ENCODE measurements at regions not wholly inside any gene's neighbourhood (a gene's known extent, or its start where the extent isn't known, plus 50 kb on each side); places are given as distances from the start of the nearest gene placed in this dataset.
"Not testable (repeated sequence)": the region's sequence is repeated elsewhere in the genome, so short reads cannot be mapped to it uniquely, and the experiment has no call there.

- DNase-seq (ENCODE audit: low read depth in 1 of 2, low spot score in 1 of 2); in situ Hi-C loops (cut with HindIII; ENCODE audit: low pct_unique_long_range_greater_than_20kb, low sequenced_read_pairs): not testable (repeated sequence)
Measured at GRCh38 chr9:65566018-65566417, 109.7 kb upstream of the ZNG1E start.

DNA sequence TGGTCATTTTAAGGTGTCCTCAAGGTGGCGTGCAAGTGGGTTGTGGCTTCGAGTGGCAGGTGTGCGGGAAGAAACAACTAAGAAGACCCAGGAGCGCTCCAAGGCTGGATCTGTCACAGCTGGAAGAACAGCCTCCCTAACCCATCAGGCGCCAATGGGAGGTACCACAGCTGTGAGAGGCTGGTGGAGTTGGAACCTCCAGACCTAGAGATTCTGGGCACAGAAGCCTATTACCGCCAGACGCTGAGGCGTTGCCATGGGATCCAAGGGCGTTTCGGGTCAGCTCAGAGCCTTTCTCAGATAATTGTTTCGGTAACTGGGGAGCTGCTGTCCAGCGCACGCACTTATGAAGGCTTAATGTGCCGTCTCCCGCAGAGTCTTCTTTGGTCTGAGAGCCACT is 156.7 kb upstream of the ZNG1E start:
- DNase-seq (ENCODE audit: low read depth in 1 of 2, low spot score in 1 of 2); in situ Hi-C loops (cut with HindIII; ENCODE audit: low pct_unique_long_range_greater_than_20kb, low sequenced_read_pairs): not testable (repeated sequence)

GRCh38 chr9:65514465-65514864 is 161.3 kb upstream of the ZNG1E start:
- DNase-seq (ENCODE audit: low read depth in 1 of 2, low spot score in 1 of 2); in situ Hi-C loops (cut with HindIII; ENCODE audit: low pct_unique_long_range_greater_than_20kb, low sequenced_read_pairs): not testable (repeated sequence)

GRCh38 chr9:65507897-65508296 is 167.8 kb upstream of the ZNG1E start:
- DNase-seq (ENCODE audit: low read depth in 1 of 2, low spot score in 1 of 2); in situ Hi-C loops (cut with HindIII; ENCODE audit: low pct_unique_long_range_greater_than_20kb, low sequenced_read_pairs): not testable (repeated sequence)

DNA sequence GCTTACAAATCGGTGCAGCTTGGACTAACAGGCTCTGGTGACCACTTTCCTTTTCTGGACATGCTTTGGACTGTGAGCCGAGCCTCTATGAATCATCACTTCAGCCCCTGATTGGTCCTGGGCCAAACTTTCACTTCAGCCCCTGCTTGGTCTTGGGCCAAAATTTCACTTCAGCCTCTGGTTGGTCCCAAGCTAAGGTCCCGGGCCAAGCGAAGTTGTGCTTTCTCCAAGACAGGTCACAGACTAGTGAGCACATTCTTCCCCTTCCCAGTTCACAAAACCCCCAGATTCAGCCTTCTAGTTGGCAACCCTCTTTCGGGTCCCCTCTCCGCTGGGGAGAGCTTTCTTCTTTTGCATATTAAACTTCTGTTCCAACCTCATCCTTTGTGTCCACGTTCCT is 171.0 kb upstream of the ZNG1E start:
- DNase-seq (ENCODE audit: low read depth in 1 of 2, low spot score in 1 of 2); in situ Hi-C loops (cut with HindIII; ENCODE audit: low pct_unique_long_range_greater_than_20kb, low sequenced_read_pairs): not testable (repeated sequence)

DNA sequence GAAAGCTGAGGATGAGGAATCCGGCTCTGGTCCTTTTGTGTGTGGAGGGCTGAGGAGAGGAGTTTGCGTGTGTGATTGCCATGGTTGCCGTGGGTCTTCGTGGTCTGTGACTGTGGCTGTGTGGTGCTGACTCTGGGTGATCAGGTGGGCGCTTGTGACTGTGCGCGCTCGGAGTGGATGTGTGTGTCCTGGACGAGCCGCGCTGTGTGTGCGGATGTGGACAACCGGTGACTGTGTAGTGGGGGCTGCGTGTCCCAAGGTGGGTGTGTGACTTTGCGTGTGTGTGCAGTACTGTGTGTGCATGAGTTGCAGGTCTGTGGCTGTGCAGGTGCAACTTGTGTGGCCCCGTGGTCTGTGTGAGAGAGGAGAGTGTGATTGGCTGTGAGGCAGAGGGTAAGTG is 172.0 kb upstream of the ZNG1E start:
- DNase-seq (ENCODE audit: low read depth in 1 of 2, low spot score in 1 of 2); in situ Hi-C loops (cut with HindIII; ENCODE audit: low pct_unique_long_range_greater_than_20kb, low sequenced_read_pairs): not testable (repeated sequence)

DNA sequence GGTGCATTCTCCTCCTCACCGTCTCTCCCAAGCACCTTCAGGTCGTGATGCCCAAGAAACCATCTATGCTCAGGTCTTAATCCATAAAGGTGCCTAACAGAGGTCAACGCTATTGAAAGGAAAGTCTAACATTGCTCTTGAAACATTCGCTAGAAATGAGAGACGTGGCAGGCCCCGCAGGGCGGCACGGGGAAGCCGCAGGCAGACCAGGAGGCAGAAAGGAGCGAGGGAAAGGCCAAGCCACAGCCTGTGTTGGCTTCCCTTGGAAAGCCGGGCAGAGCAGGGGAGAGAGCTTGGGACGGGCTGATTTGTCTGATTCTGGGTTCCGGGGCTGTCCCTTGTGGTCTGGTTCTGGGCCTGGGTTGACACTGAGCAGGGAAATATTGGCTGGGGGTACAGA is 192.8 kb upstream of the ZNG1E start:
- DNase-seq (ENCODE audit: low read depth in 1 of 2, low spot score in 1 of 2); in situ Hi-C loops (cut with HindIII; ENCODE audit: low pct_unique_long_range_greater_than_20kb, low sequenced_read_pairs): not testable (repeated sequence)

- DNase-seq (ENCODE audit: low read depth in 1 of 2, low spot score in 1 of 2); in situ Hi-C loops (cut with HindIII; ENCODE audit: low pct_unique_long_range_greater_than_20kb, low sequenced_read_pairs): not testable (repeated sequence)
Measured at GRCh38 chr9:65481291-65481690, 194.4 kb upstream of the ZNG1E start.

DNA sequence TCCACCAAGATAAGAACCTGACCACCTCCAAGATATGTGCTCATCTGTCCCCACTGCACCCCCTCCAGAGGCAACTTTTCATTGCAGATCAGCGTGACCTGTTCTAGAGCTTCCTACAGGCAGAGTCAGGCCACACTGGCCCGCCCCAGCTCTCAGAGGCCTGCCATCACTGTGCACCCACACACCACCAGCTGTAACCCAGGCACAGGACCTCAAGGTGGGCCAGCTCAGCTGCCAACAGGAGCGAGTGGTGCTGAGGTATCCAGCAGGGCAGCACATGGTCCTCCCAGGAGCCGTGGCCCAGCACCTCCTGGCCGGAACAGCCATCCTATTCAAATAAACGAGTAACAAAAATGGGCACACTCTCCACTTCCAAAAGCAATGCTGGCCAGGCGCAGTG is 189.9 kb upstream of the FOXD4L5 start:
- DNase-seq (ENCODE audit: low read depth in 1 of 2, low spot score in 1 of 2); in situ Hi-C loops (cut with HindIII; ENCODE audit: low pct_unique_long_range_greater_than_20kb, low sequenced_read_pairs): not testable (repeated sequence)

DNA sequence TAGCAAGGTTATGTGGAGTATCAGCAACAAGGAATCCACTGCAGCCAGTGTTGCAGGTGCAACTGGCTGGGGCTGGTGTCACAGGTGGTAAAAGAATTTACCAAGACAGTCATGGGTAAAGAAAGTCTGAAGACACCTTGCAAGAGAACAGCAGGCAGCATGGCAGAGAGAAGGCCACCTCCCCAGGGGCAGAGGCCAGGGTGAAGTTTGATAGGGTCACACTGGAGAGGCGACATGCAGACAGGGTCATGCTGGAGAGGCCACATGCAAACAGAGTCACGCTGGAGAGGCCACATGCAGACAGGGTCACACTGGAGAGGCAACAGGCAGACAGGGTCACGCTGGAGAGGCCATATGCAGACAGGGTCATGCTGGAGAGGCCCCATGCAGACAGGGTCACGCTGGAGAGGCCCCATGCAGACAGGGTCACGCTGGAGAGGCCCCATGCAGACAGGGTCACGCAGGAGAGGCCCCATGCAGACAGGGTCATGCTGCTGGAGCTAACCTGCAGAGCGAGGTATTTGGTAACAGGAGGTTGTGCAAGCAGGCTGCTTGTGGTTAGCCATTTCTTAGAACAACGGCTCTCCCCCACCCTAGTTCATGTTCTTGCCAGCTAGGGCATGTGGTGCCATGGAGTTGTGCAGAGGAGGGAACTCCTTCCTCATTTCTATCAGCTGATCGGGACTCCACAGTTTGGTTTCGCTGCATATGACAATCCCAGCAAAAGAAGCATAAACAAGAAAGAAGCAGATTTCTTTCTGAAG is 188.2 kb upstream of the FOXD4L5 start:
- DNase-seq (ENCODE audit: low read depth in 1 of 2, low spot score in 1 of 2), result peak in 1 of 2 experiments; percentile 19
- in situ Hi-C loops (cut with HindIII; ENCODE audit: low pct_unique_long_range_greater_than_20kb, low sequenced_read_pairs), result not testable (repeated sequence)

DNA sequence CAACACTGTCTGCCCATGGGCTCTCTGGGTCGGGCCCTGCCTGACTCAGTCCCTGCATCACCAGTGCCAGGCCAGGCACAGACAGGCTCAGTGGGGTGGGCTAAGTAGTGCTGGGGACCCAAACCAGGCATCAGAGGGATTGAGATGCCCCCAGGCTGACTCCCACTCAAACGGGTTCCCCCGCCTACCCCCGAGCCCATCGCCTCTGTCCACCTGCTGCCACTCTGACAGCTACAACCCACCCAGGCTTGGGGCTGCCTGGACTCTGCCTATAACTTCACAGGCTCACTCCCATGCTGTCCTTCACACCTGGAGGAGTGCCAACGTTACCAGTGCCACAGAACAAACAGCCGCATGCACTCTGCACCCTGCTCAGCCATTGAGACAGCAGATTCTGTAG is 186.1 kb upstream of the FOXD4L5 start:
- in situ Hi-C loops (cut with HindIII; ENCODE audit: low pct_unique_long_range_greater_than_20kb, low sequenced_read_pairs), result not testable (repeated sequence)
- DNase-seq (ENCODE audit: low read depth in 1 of 2, low spot score in 1 of 2), result peak in 1 of 2 experiments; percentile 8

GRCh38 chr9:65466911-65467734 is 182.1 kb upstream of the FOXD4L5 start:
- in situ Hi-C loops (cut with HindIII; ENCODE audit: low pct_unique_long_range_greater_than_20kb, low sequenced_read_pairs); DNase-seq (ENCODE audit: low read depth in 1 of 2, low spot score in 1 of 2): not testable (repeated sequence)

- in situ Hi-C loops (cut with HindIII; ENCODE audit: low pct_unique_long_range_greater_than_20kb, low sequenced_read_pairs), result not testable (repeated sequence)
- peak in 1 of 2 experiments; percentile 55 for DNase-seq (ENCODE audit: low read depth in 1 of 2, low spot score in 1 of 2)
Measured at GRCh38 chr9:65465246-65465895, 180.4 kb upstream of the FOXD4L5 start.

- DNase-seq (ENCODE audit: low read depth in 1 of 2, low spot score in 1 of 2); in situ Hi-C loops (cut with HindIII; ENCODE audit: low pct_unique_long_range_greater_than_20kb, low sequenced_read_pairs): not testable (repeated sequence)
Measured at GRCh38 chr9:65462476-65462875, 177.5 kb upstream of the FOXD4L5 start.
